SK-N-SH (cell line): ENCODE measurements at regions not wholly inside any gene's neighbourhood (a gene's known extent, or its start where the extent isn't known, plus 50 kb on each side); places are given as distances from the start of the nearest gene placed in this dataset.

Source experiments
- FOXM1 ChIP-seq: IDR thresholded peaks from 2 replicates; pipeline ENCODE4 v1.4.0; 2012; ENCODE audit warnings: low read depth, mild to moderate bottlenecking
- GABPA ChIP-seq: IDR thresholded peaks from 2 replicates; pipeline ENCODE4 v1.4.0; 2012; ENCODE audit warnings: low read depth, mild to moderate bottlenecking
- SIN3A ChIP-seq: IDR thresholded peaks from 2 replicates; pipeline ENCODE4 v1.6.1; 2012; ENCODE audit warnings: low read depth, mild to moderate bottlenecking, low read length, moderate library complexity, borderline replicate concordance
- USF1 ChIP-seq: IDR thresholded peaks from 2 replicates; pipeline ENCODE4 v1.4.0; 2012; ENCODE audit warnings: low read depth, borderline replicate concordance
- YY1 ChIP-seq: IDR thresholded peaks from 2 replicates; pipeline ENCODE4 v1.4.0; 2012; ENCODE audit warnings: low read depth, mild to moderate bottlenecking

- no peak for TF ChIP-seq FOXM1
- no peak for TF ChIP-seq SIN3A
- no peak for TF ChIP-seq YY1
- TF ChIP-seq GABPA, result no peak
- no peak for TF ChIP-seq USF1
These were observed 101.9 kb upstream of the SLITRK2 start for GRCh38 chrX:145715641-145716138.
